ENCODE measurements at regions not wholly inside any gene's neighbourhood (a gene's known extent, or its start where the extent isn't known, plus 50 kb on each side); places are given as distances from the start of the nearest gene placed in this dataset.

- no peak for TF ChIP-seq EZH2 (IDR thresholded peaks at IDR 0.05; ENCODE audit: borderline replicate concordance, insufficient read depth, low read depth, low read length, poor library complexity, severe bottlenecking)
- TF ChIP-seq CTCF (IDR thresholded peaks at IDR 0.05), result no peak
These were observed 216.6 kb downstream of the ATG4C start for GRCh38 chr1:63000508-63000907.

All from B cell (primary cell).